Tibial artery (tissue), 4 donors: ENCODE measurements at regions not wholly inside any gene's neighbourhood (a gene's known extent, or its start where the extent isn't known, plus 50 kb on each side); places are given as distances from the start of the nearest gene placed in this dataset.

ENCODE experiments used
- DNase-seq, 2 donors: peaks; one replicate each; pipeline ENCODE4 v3.0.0-alpha.2; 2019
- H3K27ac ChIP-seq, 2 donors: fragments of 200-600 bp; sonication (generic) in 1 of 2; 1 replicate in 1 of 2; 2 replicates in 1 of 2; pipeline ENCODE4 v1.5.1; 2018 to 2019; ENCODE audit warnings: mild to moderate bottlenecking in 1 of 2
- H3K27me3 ChIP-seq, 2 donors: fragments of 200-600 bp; sonication (generic) in 1 of 2; one replicate each; pipeline versions ENCODE4 v1.5.1 to v1.6.0; 2016 to 2019
- H3K36me3 ChIP-seq, 3 donors: fragments of 200-600 bp; sonication (generic) in 2 of 3; one replicate each; pipeline ENCODE4 v1.5.1; 2016 to 2019; ENCODE audit warnings: mild to moderate bottlenecking in 2 of 3
- H3K4me1 ChIP-seq, 4 donors: fragments of 200-600 bp; sonication (generic) in 2 of 4; 1 replicate in 3 of 4; 2 replicates in 1 of 4; pipeline ENCODE4 v1.5.1; 2016 to 2019
- H3K4me3 ChIP-seq, 2 donors: fragments of 200-600 bp; sonication (generic) in 1 of 2; 1 replicate in 1 of 2; 2 replicates in 1 of 2; pipeline ENCODE4 v1.5.1; 2018 to 2019; ENCODE audit warnings: mild to moderate bottlenecking in 2 of 2
- H3K9me3 ChIP-seq, 3 donors: fragments of 200-600 bp; sonication (generic) in 1 of 3; one replicate each; pipeline ENCODE4 v1.5.1; 2016 to 2019
- intact Hi-C: fragments of 100-400 bp; cut with DNase I; formaldehyde crosslinking; loops from one replicate; pipeline ENCODE4 v1.15.0; 2023; ENCODE audit warnings: low total_unique reads
- TF ChIP-seq, protein P1 (sequence below), 2 experiments: fragments of 200-600 bp in 1 of 2; fragments of 450-650 bp in 1 of 2; IDR thresholded peaks; one replicate each; pipeline ENCODE4 v1.5.1; 2017 to 2019; ENCODE audit warnings: antibody characterized with exemption in 2 of 2, mild to moderate bottlenecking in 1 of 2, moderate library complexity in 1 of 2

DNA sequence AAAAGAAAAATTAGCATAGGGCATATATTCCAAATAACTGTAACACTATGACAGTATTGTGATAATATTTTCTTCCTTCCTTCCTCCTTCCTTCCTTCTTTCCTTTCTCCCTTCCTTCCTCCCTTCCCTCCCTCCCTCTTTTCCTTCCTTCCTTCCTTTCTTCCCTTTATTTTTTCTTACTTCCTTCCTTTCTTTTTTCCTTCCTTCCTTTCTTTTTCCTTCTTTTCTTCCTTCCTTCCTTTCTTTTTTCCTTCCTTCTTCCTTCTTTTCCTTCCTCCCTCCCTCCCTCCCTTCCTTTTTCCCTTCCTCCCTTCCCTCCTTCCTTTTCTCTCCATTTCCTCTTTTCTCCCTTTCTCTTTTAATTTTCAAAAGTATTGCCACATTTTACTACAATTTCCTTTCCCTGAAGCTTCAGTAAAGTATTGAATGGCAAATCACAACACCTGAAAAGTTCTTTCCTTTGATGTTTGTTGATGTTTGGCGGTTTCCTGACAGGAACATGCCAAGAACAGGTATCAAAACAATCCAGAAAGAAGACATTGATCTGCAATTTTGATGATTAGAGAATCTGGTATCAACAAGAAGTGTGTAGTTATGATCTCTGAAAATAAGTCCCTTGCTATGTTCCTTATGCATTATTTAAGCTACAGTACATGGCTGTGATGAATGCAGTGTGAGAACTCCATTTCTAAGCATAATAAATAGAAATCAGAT lies 253.1 kb upstream of the EDIL3 start:
- TF ChIP-seq, protein P1, sequence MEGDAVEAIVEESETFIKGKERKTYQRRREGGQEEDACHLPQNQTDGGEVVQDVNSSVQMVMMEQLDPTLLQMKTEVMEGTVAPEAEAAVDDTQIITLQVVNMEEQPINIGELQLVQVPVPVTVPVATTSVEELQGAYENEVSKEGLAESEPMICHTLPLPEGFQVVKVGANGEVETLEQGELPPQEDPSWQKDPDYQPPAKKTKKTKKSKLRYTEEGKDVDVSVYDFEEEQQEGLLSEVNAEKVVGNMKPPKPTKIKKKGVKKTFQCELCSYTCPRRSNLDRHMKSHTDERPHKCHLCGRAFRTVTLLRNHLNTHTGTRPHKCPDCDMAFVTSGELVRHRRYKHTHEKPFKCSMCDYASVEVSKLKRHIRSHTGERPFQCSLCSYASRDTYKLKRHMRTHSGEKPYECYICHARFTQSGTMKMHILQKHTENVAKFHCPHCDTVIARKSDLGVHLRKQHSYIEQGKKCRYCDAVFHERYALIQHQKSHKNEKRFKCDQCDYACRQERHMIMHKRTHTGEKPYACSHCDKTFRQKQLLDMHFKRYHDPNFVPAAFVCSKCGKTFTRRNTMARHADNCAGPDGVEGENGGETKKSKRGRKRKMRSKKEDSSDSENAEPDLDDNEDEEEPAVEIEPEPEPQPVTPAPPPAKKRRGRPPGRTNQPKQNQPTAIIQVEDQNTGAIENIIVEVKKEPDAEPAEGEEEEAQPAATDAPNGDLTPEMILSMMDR (IDR thresholded peaks at IDR 0.05) = no peak
- no peak for DNase-seq
- Histone ChIP-seq H3K36me3 (no peaks in the 10 kb centered on the region), H3K27me3 (no peaks in the 10 kb centered on the region), H3K4me3 (no peak overlapping the region), H3K4me1 (no peaks in the 10 kb centered on the region), H3K27ac (no peak overlapping the region), H3K9me3 (no peaks in the 10 kb centered on the region)
- intact Hi-C loops = no loop called here

DNA sequence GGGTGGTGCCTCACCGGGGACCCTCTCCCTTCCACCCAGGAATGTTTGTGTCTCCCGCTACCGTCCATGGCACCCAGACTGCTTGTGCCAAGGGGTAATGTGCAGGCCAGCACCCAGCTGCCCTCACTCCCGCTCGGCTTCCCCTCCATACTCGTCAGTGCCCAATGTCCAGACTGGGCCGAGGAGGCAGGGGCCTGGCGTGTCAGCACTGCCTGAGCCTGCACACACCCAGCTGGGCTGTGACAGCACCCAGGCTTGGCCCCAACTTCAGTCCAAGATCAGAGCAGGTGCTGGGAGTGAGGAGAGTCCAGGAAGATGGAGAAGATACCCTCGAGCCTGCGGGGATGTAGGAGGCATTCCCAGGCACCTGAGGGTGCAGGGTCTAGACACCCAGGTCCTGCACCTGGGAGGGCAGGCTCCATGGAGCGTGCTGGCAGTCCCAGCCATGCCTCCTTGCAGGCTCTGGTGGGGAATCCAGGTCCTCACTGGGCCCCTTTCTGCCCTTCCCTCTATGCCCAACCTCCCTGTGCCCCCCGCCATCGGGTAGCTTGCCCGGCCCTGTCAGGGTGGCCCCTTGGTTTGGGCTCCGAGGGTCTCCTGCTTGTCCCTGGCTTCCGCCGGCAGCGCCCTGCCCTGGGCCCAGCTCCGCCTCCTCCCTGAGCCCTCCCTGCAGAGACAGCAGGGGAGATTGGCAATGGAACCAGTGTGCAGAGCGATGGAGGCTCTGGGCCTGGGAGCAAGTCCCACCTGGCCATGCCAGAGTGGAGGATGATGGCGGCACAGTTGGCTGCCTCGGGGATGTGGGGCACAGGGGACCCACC lies 250.8 kb upstream of the EDIL3 start:
- H3K4me3 ChIP-seq = no peak overlapping the region
- intact Hi-C loops = no loop called here
- no peaks in the 10 kb centered on the region for H3K4me1 ChIP-seq
- H3K27ac ChIP-seq = no peak overlapping the region
- H3K9me3 ChIP-seq = no peaks in the 10 kb centered on the region
- TF ChIP-seq, protein P1 (IDR thresholded peaks at IDR 0.05) = no peak
- no peaks in the 10 kb centered on the region for H3K36me3 ChIP-seq
- H3K27me3 ChIP-seq = no peaks in the 10 kb centered on the region
- no peak for DNase-seq

DNA sequence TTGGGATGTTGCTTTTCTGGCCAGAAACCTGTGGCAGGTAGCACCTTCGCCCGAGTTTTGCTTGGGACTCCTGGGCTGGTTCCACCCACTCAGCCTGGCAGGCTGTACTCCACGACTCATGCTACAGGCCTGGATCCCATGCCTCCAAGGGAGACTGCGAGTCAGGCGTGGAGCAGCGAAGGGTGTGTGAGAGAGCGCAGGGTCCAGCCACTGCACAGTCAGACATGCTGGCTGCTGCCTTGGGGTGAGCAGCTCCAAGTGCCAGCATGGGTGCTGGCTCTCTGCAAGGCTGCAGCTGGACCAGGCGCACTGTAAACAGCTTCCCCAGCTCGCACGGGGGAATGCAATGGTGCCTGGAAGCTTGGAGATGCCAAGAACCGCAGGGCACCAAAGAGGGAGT lies 249.6 kb upstream of the EDIL3 start:
- Histone ChIP-seq H3K4me1 (no peaks in the 10 kb centered on the region), H3K9me3 (no peaks in the 10 kb centered on the region), H3K4me3 (no peak overlapping the region), H3K36me3 (no peaks in the 10 kb centered on the region), H3K27ac (no peak overlapping the region), H3K27me3 (no peaks in the 10 kb centered on the region)
- TF ChIP-seq, protein P1 (IDR thresholded peaks at IDR 0.05) = no peak
- intact Hi-C loops = no loop called here
- no peak for DNase-seq

DNA sequence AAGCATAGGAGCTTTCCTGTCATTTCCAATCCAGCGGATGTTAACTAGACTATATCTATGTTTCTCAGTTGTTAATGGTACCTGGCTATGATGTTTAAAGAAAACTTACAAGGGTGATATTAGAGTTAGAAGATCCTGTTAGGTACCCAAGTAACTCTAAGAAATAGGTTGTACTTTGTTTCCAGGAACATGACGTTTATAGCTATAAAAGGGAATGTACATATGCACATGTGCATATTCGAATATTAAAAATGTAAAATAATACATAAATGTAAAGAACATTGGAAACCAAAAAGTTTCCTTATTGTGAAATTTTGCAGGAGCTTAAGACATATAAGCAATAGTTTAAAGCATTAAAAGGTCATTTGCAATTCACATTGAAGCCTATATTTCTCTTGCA lies 247.7 kb upstream of the EDIL3 start:
- no peaks in the 10 kb centered on the region for H3K9me3 ChIP-seq
- TF ChIP-seq, protein P1 (IDR thresholded peaks at IDR 0.05) = no peak
- no peak overlapping the region for H3K27ac ChIP-seq
- H3K4me3 ChIP-seq = no peak overlapping the region
- no peak for DNase-seq
- intact Hi-C loops = no loop called here
- no peaks in the 10 kb centered on the region for H3K36me3 ChIP-seq
- no peaks in the 10 kb centered on the region for H3K4me1 ChIP-seq
- H3K27me3 ChIP-seq = no peaks in the 10 kb centered on the region

DNA sequence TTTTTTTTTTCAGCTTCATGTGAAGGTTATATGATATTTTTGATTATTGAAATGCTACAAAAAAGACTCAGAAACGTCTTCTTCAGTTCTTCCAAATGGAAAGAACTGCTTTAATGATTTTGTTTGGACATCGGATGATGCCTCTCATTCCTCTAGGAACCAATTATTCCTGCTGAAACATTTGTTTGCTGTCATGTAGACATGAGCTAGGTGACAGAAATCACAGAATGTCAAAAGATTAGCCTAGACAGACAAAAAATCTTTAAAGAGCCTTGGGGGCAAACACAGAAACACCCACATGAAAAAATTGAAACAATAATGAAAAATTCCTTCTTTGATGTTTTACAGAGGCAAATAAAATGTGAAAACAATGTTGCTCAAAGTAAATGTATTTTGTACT lies 244.2 kb upstream of the EDIL3 start:
- intact Hi-C loops = no loop called here
- no peaks in the 10 kb centered on the region for H3K36me3 ChIP-seq
- H3K4me1 ChIP-seq = no peaks in the 10 kb centered on the region
- H3K27me3 ChIP-seq = no peaks in the 10 kb centered on the region
- no peak for DNase-seq
- no peak overlapping the region for H3K4me3 ChIP-seq
- no peaks in the 10 kb centered on the region for H3K9me3 ChIP-seq
- TF ChIP-seq, protein P1 (IDR thresholded peaks at IDR 0.05) = no peak
- no peak overlapping the region for H3K27ac ChIP-seq
